Neutrophil (primary cell): ENCODE measurements at regions not wholly inside any gene's neighbourhood (a gene's known extent, or its start where the extent isn't known, plus 50 kb on each side); places are given as distances from the start of the nearest gene placed in this dataset.

Source experiments
- H3K27ac ChIP-seq: fragments of 200-600 bp; sonication (generic); 2 replicates; pipeline ENCODE4 v1.5.1; 2016; ENCODE audit warnings: mild to moderate bottlenecking, moderate library complexity
- H3K27me3 ChIP-seq: fragments of 200-600 bp; sonication (generic); 2 replicates; pipeline ENCODE4 v1.6.0; 2016; ENCODE audit warnings: mild to moderate bottlenecking
- H3K36me3 ChIP-seq: fragments of 200-600 bp; sonication (generic); 2 replicates; pipeline ENCODE4 v1.5.1; 2017
- H3K4me1 ChIP-seq, 2 experiments: fragments of 200-600 bp in 1 of 2; sonication (generic) in 1 of 2; 1 replicate in 1 of 2; 2 replicates in 1 of 2; pipeline versions ENCODE4 v1.5.1 to v1.6.1; 2013 to 2016; ENCODE audit warnings: low read depth in 1 of 2, low read length in 1 of 2, mild to moderate bottlenecking in 1 of 2, moderate library complexity in 1 of 2; ENCODE audit not compliant: control insufficient read depth in 1 of 2, insufficient read depth in 1 of 2
- H3K4me3 ChIP-seq, 2 experiments: fragments of 200-600 bp in 1 of 2; sonication (generic) in 1 of 2; 1 replicate in 1 of 2; 2 replicates in 1 of 2; pipeline ENCODE4 v1.5.1; 2013 to 2016; ENCODE audit warnings: low read depth in 1 of 2, low read length in 1 of 2, mild to moderate bottlenecking in 1 of 2, moderate library complexity in 1 of 2
- H3K9me3 ChIP-seq: fragments of 200-600 bp; sonication (generic); 2 replicates; pipeline ENCODE4 v1.5.1; 2016
- TF ChIP-seq, protein P1 (sequence below): fragments of 200-600 bp; sonication (generic); IDR thresholded peaks from 2 replicates; pipeline ENCODE4 v1.5.1; 2016; ENCODE audit warnings: antibody characterized with exemption

DNA sequence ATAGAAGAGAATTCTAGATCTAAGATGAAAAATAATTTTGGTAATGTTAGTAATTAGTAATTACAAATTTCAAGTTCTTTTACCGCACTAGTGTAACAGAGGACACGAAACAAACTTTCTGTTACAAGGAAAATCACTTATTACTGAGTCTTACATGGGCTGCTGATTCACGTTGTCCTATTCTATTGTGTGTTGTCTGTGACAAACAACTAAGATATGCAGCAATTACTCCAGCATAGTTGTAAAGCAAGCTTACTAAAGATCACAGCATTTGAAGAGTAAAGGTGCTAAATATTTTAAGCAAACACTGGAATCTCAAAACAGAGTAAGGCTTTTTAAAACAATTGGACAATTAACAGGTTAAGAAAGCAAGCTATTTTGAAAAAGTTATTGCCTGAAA, 502.3 kb downstream of the KCNT2 start:
- Histone ChIP-seq H3K27me3 (no peaks in the 10 kb centered on the region), H3K4me1 (no peaks in the 10 kb centered on the region), H3K9me3 (no peaks in the 10 kb centered on the region), H3K4me3 (no peak overlapping the region), H3K27ac (no peak overlapping the region), H3K36me3 (no peaks in the 10 kb centered on the region)
- TF ChIP-seq, protein P1, sequence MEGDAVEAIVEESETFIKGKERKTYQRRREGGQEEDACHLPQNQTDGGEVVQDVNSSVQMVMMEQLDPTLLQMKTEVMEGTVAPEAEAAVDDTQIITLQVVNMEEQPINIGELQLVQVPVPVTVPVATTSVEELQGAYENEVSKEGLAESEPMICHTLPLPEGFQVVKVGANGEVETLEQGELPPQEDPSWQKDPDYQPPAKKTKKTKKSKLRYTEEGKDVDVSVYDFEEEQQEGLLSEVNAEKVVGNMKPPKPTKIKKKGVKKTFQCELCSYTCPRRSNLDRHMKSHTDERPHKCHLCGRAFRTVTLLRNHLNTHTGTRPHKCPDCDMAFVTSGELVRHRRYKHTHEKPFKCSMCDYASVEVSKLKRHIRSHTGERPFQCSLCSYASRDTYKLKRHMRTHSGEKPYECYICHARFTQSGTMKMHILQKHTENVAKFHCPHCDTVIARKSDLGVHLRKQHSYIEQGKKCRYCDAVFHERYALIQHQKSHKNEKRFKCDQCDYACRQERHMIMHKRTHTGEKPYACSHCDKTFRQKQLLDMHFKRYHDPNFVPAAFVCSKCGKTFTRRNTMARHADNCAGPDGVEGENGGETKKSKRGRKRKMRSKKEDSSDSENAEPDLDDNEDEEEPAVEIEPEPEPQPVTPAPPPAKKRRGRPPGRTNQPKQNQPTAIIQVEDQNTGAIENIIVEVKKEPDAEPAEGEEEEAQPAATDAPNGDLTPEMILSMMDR, result no peak

DNA sequence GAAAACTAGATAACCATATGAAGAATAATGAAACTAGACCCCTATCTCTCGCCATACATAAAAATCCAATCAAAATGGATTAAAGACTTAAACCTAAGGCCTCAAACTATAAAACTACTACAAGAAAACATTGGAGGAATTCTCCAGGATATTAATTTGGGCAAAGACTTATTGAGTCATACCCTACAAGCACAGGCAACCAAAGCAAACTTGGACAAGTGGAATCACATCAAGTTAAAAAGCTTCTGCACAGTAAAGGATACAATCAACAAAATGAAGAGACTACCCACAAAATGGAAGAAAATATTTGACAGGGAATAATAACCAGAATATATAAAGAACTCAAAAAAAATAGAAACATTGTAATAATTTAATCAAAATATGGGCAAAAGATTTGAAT, 505.4 kb downstream of the KCNT2 start:
- no peaks in the 10 kb centered on the region for H3K27me3 ChIP-seq
- no peak overlapping the region for H3K4me3 ChIP-seq
- no peaks in the 10 kb centered on the region for H3K36me3 ChIP-seq
- no peaks in the 10 kb centered on the region for H3K9me3 ChIP-seq
- TF ChIP-seq, protein P1, result no peak
- H3K4me1 ChIP-seq, result no peaks in the 10 kb centered on the region
- H3K27ac ChIP-seq, result no peak overlapping the region

DNA sequence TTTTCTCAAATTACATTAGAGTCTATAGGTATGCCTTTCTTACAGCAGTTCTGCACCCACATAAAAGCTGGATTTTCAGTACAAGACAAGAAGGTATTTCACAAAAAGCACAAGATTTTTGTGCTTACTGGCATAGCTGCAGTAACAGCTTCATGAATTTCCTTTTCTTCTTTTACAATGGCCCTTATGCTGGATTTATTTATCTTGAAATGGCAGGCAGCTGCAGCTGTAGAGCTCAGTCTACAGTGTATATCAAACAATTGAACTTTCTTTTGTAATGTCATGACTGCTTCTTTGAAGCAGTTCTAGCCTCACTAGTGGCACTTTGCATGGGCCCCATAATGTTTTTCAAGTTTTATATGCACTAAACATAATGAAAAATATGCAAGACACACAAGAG, 510.2 kb downstream of the KCNT2 start:
- Histone ChIP-seq H3K9me3 (no peaks in the 10 kb centered on the region), H3K4me3 (no peak overlapping the region), H3K27ac (no peak overlapping the region), H3K36me3 (no peaks in the 10 kb centered on the region), H3K4me1 (no peaks in the 10 kb centered on the region), H3K27me3 (no peaks in the 10 kb centered on the region)
- TF ChIP-seq, protein P1, result no peak

DNA sequence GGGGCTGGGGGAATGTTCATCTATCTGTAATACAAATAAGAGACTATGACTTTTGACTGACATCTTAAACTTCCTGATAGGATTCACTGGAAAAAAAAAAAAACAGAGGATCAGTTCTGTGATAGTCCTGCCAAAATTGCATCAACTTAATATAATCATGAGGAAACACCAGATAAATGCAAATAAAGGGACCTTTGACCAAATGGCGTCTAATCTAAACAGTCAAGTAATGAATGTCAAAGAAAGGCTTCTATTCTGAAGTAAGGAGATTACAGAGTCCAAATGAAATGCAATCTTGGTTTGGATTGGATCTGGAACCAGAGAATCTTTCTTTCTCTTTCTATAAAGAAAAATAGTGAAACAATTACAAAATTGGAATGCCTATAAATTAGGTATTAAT, 513.4 kb downstream of the KCNT2 start:
- Histone ChIP-seq H3K27ac (no peak overlapping the region), H3K9me3 (no peaks in the 10 kb centered on the region), H3K4me1 (no peaks in the 10 kb centered on the region), H3K27me3 (no peaks in the 10 kb centered on the region), H3K36me3 (no peaks in the 10 kb centered on the region), H3K4me3 (no peak overlapping the region)
- TF ChIP-seq, protein P1, result no peak

DNA sequence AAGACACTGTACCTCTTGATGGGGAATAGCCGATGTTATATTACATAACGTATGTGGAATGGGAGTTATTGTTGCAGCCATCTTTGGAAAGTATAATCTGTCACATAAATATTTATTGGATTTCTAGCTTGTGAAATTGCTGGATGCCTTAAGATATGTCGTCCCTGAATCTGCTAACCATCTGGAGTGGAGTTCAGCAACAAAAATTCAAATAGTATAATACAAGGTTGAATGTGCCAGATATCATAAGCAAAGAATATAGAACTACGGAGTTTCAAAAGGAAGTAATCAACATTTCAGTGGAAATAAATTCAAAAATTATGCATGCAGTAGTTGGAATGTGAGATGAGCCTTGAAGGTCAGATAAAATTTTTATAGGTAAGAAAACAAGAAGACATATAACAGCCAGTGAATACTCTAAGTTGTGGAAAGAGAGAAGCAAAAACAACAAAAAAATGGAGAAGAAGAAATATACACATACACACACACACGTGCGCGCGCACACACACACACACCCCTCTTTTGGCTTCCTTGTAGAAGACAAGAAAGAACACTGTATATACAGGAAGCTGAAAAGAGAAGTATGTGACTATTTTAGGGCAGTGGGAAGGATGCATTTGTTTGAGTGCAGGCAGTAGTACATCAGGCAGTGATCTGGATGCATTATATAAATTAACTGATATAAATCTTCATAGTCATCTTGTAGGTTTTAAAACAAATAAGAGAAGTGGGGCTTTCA, 516.7 kb downstream of the KCNT2 start:
- no peaks in the 10 kb centered on the region for H3K27me3 ChIP-seq
- TF ChIP-seq, protein P1, result no peak
- no peak overlapping the region for H3K27ac ChIP-seq
- no peaks in the 10 kb centered on the region for H3K4me1 ChIP-seq
- H3K4me3 ChIP-seq, result no peak overlapping the region
- no peaks in the 10 kb centered on the region for H3K9me3 ChIP-seq
- H3K36me3 ChIP-seq, result no peaks in the 10 kb centered on the region
